Endothelial cell of umbilical vein (primary cell): ENCODE measurements at regions not wholly inside any gene's neighbourhood (a gene's known extent, or its start where the extent isn't known, plus 50 kb on each side); places are given as distances from the start of the nearest gene placed in this dataset.
"Not testable (repeated sequence)": the region's sequence is repeated elsewhere in the genome, so short reads cannot be mapped to it uniquely, and the experiment has no call there.

Experiments
- CTCF ChIP-seq, 2 donors: IDR thresholded peaks; 1 replicate in 1 of 2; 2 replicates in 1 of 2; pipeline ENCODE4 v1.5.1; 2011; ENCODE audit warnings: low read length in 2 of 2, mild to moderate bottlenecking in 2 of 2, moderate library complexity in 2 of 2, control low read depth in 1 of 2, inconsistent platforms in 1 of 2, low read depth in 1 of 2; ENCODE audit not compliant: insufficient read depth in 1 of 2; ENCODE audit errors: extremely low read depth in 1 of 2
- EZH2 ChIP-seq: IDR thresholded peaks from 2 replicates; pipeline ENCODE4 v1.6.1; 2012; ENCODE audit warnings: borderline replicate concordance, low read depth, mild to moderate bottlenecking, moderate library complexity, low read length, inconsistent platforms; ENCODE audit not compliant: severe bottlenecking
- POLR2A ChIP-seq: IDR thresholded peaks from 2 replicates; pipeline ENCODE4 v1.6.1; 2012; ENCODE audit warnings: low read depth, mild to moderate bottlenecking, control low read depth, low read length
- POLR2AphosphoS5 ChIP-seq: IDR thresholded peaks from 2 replicates; pipeline ENCODE4 v1.6.1; 2012; ENCODE audit warnings: low read depth, mild to moderate bottlenecking, control low read depth, low read length, moderate library complexity; ENCODE audit not compliant: insufficient read depth

DNA sequence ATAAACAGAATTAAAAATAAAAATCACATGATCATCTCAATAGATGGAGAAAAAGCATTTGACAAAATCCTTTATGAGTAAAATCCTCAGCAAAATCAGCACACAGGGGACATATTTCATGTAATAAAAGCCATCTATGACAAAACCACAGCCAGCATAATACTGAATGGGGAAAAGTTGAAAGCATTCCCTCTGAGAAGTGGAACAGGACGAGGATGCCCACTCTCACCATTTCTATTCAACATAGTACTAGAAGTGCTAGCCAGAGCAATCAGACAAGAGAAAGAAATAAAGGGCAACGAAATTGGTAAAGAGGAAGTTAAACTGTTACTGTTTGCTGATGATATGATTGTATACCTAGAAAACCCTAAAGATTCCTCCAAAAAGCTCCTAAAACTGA lies 80.5 kb downstream of the TMEM212 start:
- TF ChIP-seq CTCF (IDR thresholded peaks at IDR 0.05; ENCODE audit: extremely low read depth in 1 of 2, insufficient read depth in 1 of 2, low read depth in 1 of 2, low read length in 2 of 2); POLR2AphosphoS5; POLR2A; EZH2: not testable (repeated sequence)
